B cell (primary cell): ENCODE measurements at regions not wholly inside any gene's neighbourhood (a gene's known extent, or its start where the extent isn't known, plus 50 kb on each side); places are given as distances from the start of the nearest gene placed in this dataset.

Experiments
- ATAC-seq: fragments of 200-7000 bp; cut with Tn5 transposase; one replicate; pipeline ENCODE4 v1.10.0; 2021; ENCODE audit warnings: low read depth, mild to moderate bottlenecking, moderate number of reproducible peaks, moderate library complexity
- CTCF ChIA-PET: fragments of 350-600 bp; sonication (Branson Sonifier 250); formaldehyde crosslinking; loops from one replicate; lab custom pipeline; 2021; ENCODE audit warnings: antibody characterized with exemption, inconsistent platforms; lab: Charles Lee
- POLR2A ChIA-PET: fragments of 350-600 bp; sonication (Branson Sonifier 250); formaldehyde crosslinking; loops from one replicate; lab custom pipeline; 2021; ENCODE audit warnings: antibody characterized with exemption; lab: Charles Lee
- DNase-seq: peaks from one replicate; pipeline ENCODE4 v3.0.0; 2013
- H2AFZ ChIP-seq: 2 replicates; pipeline ENCODE4 v1.6.1; 2012; ENCODE audit warnings: mild to moderate bottlenecking, low read depth, low read length; ENCODE audit not compliant: insufficient read depth, poor library complexity, severe bottlenecking
- H3K27ac ChIP-seq, 2 donors: 1 replicate in 1 of 2; 2 replicates in 1 of 2; pipeline ENCODE4 v1.5.1; 2012 to 2013; ENCODE audit warnings: low read length in 2 of 2, mild to moderate bottlenecking in 2 of 2, moderate library complexity in 1 of 2
- H3K27me3 ChIP-seq, 4 experiments: fragments of 200-600 bp in 1 of 4; sonication (generic) in 1 of 4; replicated peaks in 1 of 4; 1 replicate in 2 of 4; 2 replicates in 2 of 4; pipeline versions ENCODE4 v1.6.1 to v1.7.0; 2013 to 2016; ENCODE audit warnings: low read length in 3 of 4, mild to moderate bottlenecking in 2 of 4, mixed read lengths in 1 of 4, moderate library complexity in 1 of 4; ENCODE audit not compliant: insufficient read depth in 4 of 4, control insufficient read depth in 3 of 4; ENCODE audit errors: control extremely low read depth in 1 of 4
- H3K36me3 ChIP-seq, 2 experiments: replicated peaks in 1 of 2; 1 replicate in 1 of 2; 2 replicates in 1 of 2; pipeline versions ENCODE4 v1.6.1 to v1.7.1; 2013; ENCODE audit warnings: low read length in 1 of 2; ENCODE audit not compliant: insufficient read depth in 2 of 2, control insufficient read depth in 1 of 2; ENCODE audit errors: control extremely low read depth in 1 of 2, extremely low read depth in 1 of 2
- H3K4me1 ChIP-seq, 2 donors: fragments of 200-600 bp in 1 of 2; sonication (generic) in 1 of 2; 1 replicate in 1 of 2; 2 replicates in 1 of 2; pipeline versions ENCODE4 v1.5.1 to v1.6.1; 2013 to 2017; ENCODE audit warnings: low read length in 2 of 2; ENCODE audit not compliant: control insufficient read depth in 2 of 2, insufficient read depth in 2 of 2
- H3K4me2 ChIP-seq: replicated peaks from 2 replicates; pipeline ENCODE3; 2012; ENCODE audit warnings: mild to moderate bottlenecking, low read depth, low read length; ENCODE audit not compliant: poor library complexity, severe bottlenecking
- H3K4me3 ChIP-seq, 5 experiments: fragments of 200-600 bp in 1 of 5; sonication (generic) in 1 of 5; 1 replicate in 3 of 5; 2 replicates in 2 of 5; pipeline versions ENCODE4 v1.5.1 to v1.7.0; 2011 to 2016; ENCODE audit warnings: low read length in 4 of 5, mild to moderate bottlenecking in 4 of 5, low read depth in 2 of 5, control low read depth in 1 of 5, moderate library complexity in 1 of 5; ENCODE audit not compliant: insufficient read depth in 1 of 5; ENCODE audit errors: control extremely low read depth in 1 of 5, extremely low read depth in 1 of 5
- H3K79me2 ChIP-seq: fragments of 200-600 bp; sonication (generic); one replicate; pipeline ENCODE4 v1.6.0; 2016; ENCODE audit warnings: low read length; ENCODE audit not compliant: control insufficient read depth, insufficient read depth
- H3K9ac ChIP-seq: fragments of 200-600 bp; sonication (generic); 2 replicates; pipeline ENCODE4 v1.6.1; 2017; ENCODE audit warnings: mild to moderate bottlenecking, low read length, moderate library complexity
- H3K9me3 ChIP-seq, 3 donors: one replicate each; pipeline versions ENCODE4 v1.6.1 to v1.7.1; 2013; ENCODE audit warnings: low read length in 2 of 3; ENCODE audit not compliant: control insufficient read depth in 2 of 3, insufficient read depth in 1 of 3; ENCODE audit errors: control extremely low read depth in 1 of 3
- H4K20me1 ChIP-seq: 2 replicates; pipeline ENCODE4 v1.6.0; 2012; ENCODE audit warnings: mild to moderate bottlenecking, low read length; ENCODE audit not compliant: insufficient read depth, control insufficient read depth, poor library complexity, severe bottlenecking
- H3K27ac Mint-ChIP-seq: one replicate; pipeline ENCODE4 v1.8.0; 2021; ENCODE audit warnings: mixed read lengths
- H3K27me3 Mint-ChIP-seq: one replicate; pipeline ENCODE4 v1.8.0; 2021; ENCODE audit warnings: mixed read lengths
- H3K4me1 Mint-ChIP-seq: one replicate; pipeline ENCODE4 v1.8.0; 2021; ENCODE audit warnings: mixed read lengths
- H3K4me3 Mint-ChIP-seq: one replicate; pipeline ENCODE4 v1.8.0; 2021; ENCODE audit warnings: mixed read lengths
- H3K9me3 Mint-ChIP-seq: one replicate; pipeline ENCODE4 v1.8.0; 2022; ENCODE audit warnings: mixed read lengths; ENCODE audit not compliant: insufficient read depth
- EZH2 ChIP-seq: IDR thresholded peaks from 2 replicates; pipeline ENCODE4 v1.6.1; 2012; ENCODE audit warnings: borderline replicate concordance, low read depth, mild to moderate bottlenecking, moderate library complexity, low read length; ENCODE audit not compliant: insufficient read depth, poor library complexity, severe bottlenecking
- WGBS: methylation state at CpG from one replicate; pipeline ENCODE4 v1.1.5; 2013; ENCODE audit warnings: missing lambda C conversion rate; ENCODE audit not compliant: insufficient coverage; 5-methylcytosine and 5-hydroxymethylcytosine counted together
- intact Hi-C: fragments of 100-400 bp; cut with micrococcal nuclease; formaldehyde crosslinking; loops from one replicate; pipeline ENCODE4 v1.10.0; 2022
- TF ChIP-seq, protein P1 (sequence below): fragments of 200-600 bp; IDR thresholded peaks from one replicate; pipeline ENCODE4 v1.8.0; 2022; ENCODE audit warnings: antibody characterized with exemption, mild to moderate bottlenecking

DNA sequence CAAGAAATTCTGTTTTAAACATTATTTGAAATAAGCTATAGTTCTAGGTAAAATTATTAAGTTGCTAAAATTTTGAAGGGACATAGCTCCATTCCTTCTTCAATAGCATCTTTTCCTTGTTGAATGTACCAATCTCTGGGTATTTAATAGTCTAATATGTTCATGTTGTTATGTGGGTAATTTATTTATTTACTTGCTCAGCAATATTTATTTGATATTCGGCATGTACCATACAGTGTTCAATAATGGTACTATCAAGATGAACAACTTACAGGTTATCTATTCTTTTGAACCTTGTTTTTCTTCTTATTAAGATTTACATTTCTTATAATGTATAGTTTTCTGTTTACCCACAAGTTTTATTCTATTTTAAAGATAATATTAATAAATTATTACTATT lies 1616.8 kb upstream of the PIK3C3 start:
- ChIA-PET POLR2A (no interaction called here), CTCF (no interaction called here)
- no peak overlapping the region for H3K4me3 Mint-ChIP-seq
- Histone ChIP-seq H4K20me1 (no peaks in the 10 kb centered on the region), H2AFZ (no peak overlapping the region), H3K4me1 (no peaks in the 10 kb centered on the region), H3K9me3 (peaks cover 0 to 10% (median 3%) of the 10 kb centered on the region in 3 donors), H3K4me2 (no peak overlapping the region), H3K27me3 (no peaks in the 10 kb centered on the region), H3K9ac (no peak overlapping the region), H3K27ac (no peak overlapping the region), H3K36me3 (no peaks in the 10 kb centered on the region), H3K4me3 (no peak overlapping the region), H3K79me2 (no peaks in the 10 kb centered on the region)
- no peak for TF ChIP-seq EZH2
- no peaks in the 10 kb centered on the region for H3K27me3 Mint-ChIP-seq
- intact Hi-C loops: no loop called here
- no peak for DNase-seq
- ATAC-seq: no peak
- no peaks in the 10 kb centered on the region for H3K4me1 Mint-ChIP-seq
- WGBS: no CpG with 5 or more reads among the region's 1 CpG
- no peak overlapping the region for H3K27ac Mint-ChIP-seq
- H3K9me3 Mint-ChIP-seq: no peaks in the 10 kb centered on the region

DNA sequence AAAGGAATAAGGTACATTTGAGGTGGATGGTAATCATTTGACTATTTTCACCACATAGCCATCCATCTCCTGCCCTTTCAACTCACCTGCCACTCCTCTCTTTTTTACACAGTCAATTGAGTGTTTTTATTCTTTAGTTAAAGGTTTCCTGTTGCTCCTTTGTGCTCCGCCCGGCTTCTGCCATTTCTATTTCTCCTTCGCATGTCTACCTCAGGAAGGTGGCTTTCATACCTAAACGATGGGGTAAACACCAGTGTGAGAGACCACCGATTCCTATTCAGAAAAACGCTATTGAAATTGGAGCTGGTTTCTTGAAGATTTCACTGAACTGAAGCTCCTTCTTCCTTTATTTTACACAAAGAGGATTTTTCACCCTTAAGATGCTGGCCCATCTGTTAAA lies 1628.0 kb upstream of the PIK3C3 start:
- 81% methylated on average over 3 of the region's 6 CpGs for WGBS

More for the DNA sequence above, 1628.0 kb upstream of the PIK3C3 start:
- Histone ChIP-seq H3K4me3 (no peak overlapping the region), H3K9ac (no peak overlapping the region), H3K4me1 (no peaks in the 10 kb centered on the region), H3K9me3 (no peaks in the 10 kb centered on the region), H3K27me3 (no peaks in the 10 kb centered on the region), H3K79me2 (no peaks in the 10 kb centered on the region), H2AFZ (no peak overlapping the region), H3K27ac (no peak overlapping the region), H3K4me2 (no peak overlapping the region), H4K20me1 (no peaks in the 10 kb centered on the region), H3K36me3 (no peaks in the 10 kb centered on the region)
- ATAC-seq (no peak), DNase-seq (no peak)
- H3K27ac Mint-ChIP-seq: no peak overlapping the region
- no peaks in the 10 kb centered on the region for H3K27me3 Mint-ChIP-seq
- no peaks in the 10 kb centered on the region for H3K4me1 Mint-ChIP-seq
- intact Hi-C loops: no loop called here
- H3K9me3 Mint-ChIP-seq: peaks cover 5% of the 10 kb centered on the region
- ChIA-PET POLR2A (no interaction called here), CTCF (no interaction called here)
- TF ChIP-seq EZH2: no peak
- TF ChIP-seq, protein P1, sequence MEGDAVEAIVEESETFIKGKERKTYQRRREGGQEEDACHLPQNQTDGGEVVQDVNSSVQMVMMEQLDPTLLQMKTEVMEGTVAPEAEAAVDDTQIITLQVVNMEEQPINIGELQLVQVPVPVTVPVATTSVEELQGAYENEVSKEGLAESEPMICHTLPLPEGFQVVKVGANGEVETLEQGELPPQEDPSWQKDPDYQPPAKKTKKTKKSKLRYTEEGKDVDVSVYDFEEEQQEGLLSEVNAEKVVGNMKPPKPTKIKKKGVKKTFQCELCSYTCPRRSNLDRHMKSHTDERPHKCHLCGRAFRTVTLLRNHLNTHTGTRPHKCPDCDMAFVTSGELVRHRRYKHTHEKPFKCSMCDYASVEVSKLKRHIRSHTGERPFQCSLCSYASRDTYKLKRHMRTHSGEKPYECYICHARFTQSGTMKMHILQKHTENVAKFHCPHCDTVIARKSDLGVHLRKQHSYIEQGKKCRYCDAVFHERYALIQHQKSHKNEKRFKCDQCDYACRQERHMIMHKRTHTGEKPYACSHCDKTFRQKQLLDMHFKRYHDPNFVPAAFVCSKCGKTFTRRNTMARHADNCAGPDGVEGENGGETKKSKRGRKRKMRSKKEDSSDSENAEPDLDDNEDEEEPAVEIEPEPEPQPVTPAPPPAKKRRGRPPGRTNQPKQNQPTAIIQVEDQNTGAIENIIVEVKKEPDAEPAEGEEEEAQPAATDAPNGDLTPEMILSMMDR: no peak
- no peak overlapping the region for H3K4me3 Mint-ChIP-seq
